ENCODE measurements at regions not wholly inside any gene's neighbourhood (a gene's known extent, or its start where the extent isn't known, plus 50 kb on each side); places are given as distances from the start of the nearest gene placed in this dataset.

DNA sequence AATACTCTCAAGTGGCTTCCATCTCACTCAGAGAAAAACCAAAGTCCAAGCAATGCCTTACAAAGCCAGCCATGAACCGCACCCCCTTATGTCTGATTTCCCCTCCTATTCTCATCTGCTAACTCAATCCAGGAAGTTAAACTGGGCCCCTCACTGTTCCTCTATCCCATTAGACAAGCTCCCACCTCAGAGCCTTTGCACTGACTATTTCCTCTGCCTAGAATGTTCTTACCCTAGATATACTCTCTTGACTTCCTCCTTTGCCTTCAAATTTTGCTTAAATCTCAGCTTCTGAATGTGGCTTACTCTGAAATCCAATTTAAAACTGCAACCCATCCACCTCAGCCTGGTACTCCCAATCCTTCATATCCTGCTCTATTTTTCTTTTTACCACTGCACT lies 257.0 kb upstream of the USP15 start:
- H3K4me3 ChIP-seq, result no peak overlapping the region
- intact Hi-C loops (cut with micrococcal nuclease), result loop anchor here (10.0 kb wide), 3 partner anchors 122 to 1898 kb away; a partner anchor contains a TSS
- TF ChIP-seq NCOR1 (IDR thresholded peaks at IDR 0.05), result no peak
- TF ChIP-seq, protein P1, sequence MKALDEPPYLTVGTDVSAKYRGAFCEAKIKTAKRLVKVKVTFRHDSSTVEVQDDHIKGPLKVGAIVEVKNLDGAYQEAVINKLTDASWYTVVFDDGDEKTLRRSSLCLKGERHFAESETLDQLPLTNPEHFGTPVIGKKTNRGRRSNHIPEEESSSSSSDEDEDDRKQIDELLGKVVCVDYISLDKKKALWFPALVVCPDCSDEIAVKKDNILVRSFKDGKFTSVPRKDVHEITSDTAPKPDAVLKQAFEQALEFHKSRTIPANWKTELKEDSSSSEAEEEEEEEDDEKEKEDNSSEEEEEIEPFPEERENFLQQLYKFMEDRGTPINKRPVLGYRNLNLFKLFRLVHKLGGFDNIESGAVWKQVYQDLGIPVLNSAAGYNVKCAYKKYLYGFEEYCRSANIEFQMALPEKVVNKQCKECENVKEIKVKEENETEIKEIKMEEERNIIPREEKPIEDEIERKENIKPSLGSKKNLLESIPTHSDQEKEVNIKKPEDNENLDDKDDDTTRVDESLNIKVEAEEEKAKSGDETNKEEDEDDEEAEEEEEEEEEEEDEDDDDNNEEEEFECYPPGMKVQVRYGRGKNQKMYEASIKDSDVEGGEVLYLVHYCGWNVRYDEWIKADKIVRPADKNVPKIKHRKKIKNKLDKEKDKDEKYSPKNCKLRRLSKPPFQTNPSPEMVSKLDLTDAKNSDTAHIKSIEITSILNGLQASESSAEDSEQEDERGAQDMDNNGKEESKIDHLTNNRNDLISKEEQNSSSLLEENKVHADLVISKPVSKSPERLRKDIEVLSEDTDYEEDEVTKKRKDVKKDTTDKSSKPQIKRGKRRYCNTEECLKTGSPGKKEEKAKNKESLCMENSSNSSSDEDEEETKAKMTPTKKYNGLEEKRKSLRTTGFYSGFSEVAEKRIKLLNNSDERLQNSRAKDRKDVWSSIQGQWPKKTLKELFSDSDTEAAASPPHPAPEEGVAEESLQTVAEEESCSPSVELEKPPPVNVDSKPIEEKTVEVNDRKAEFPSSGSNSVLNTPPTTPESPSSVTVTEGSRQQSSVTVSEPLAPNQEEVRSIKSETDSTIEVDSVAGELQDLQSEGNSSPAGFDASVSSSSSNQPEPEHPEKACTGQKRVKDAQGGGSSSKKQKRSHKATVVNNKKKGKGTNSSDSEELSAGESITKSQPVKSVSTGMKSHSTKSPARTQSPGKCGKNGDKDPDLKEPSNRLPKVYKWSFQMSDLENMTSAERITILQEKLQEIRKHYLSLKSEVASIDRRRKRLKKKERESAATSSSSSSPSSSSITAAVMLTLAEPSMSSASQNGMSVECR (CRISPR knock-in tag; IDR thresholded peaks at IDR 0.05), result no peak
- TF ChIP-seq DDX20 (tag; IDR thresholded peaks at IDR 0.05; ENCODE audit: low read depth), result no peak
- TF ChIP-seq EGR1 (conservative IDR thresholded peaks at IDR 0.05), result no peak
- no peak for TF ChIP-seq THRAP3 (IDR thresholded peaks at IDR 0.05; ENCODE audit: borderline replicate concordance)
- TF ChIP-seq, protein P2, sequence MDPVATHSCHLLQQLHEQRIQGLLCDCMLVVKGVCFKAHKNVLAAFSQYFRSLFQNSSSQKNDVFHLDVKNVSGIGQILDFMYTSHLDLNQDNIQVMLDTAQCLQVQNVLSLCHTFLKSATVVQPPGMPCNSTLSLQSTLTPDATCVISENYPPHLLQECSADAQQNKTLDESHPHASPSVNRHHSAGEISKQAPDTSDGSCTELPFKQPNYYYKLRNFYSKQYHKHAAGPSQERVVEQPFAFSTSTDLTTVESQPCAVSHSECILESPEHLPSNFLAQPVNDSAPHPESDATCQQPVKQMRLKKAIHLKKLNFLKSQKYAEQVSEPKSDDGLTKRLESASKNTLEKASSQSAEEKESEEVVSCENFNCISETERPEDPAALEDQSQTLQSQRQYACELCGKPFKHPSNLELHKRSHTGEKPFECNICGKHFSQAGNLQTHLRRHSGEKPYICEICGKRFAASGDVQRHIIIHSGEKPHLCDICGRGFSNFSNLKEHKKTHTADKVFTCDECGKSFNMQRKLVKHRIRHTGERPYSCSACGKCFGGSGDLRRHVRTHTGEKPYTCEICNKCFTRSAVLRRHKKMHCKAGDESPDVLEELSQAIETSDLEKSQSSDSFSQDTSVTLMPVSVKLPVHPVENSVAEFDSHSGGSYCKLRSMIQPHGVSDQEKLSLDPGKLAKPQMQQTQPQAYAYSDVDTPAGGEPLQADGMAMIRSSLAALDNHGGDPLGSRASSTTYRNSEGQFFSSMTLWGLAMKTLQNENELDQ (CRISPR knock-in tag; IDR thresholded peaks at IDR 0.05; ENCODE audit: borderline replicate concordance), result no peak
- TF ChIP-seq, protein P3, sequence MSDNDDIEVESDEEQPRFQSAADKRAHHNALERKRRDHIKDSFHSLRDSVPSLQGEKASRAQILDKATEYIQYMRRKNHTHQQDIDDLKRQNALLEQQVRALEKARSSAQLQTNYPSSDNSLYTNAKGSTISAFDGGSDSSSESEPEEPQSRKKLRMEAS (CRISPR knock-in tag; IDR thresholded peaks at IDR 0.05), result no peak
- no peak for TF ChIP-seq TRIM24 (IDR thresholded peaks at IDR 0.05)
- TF ChIP-seq PHF21A (IDR thresholded peaks at IDR 0.05; ENCODE audit: borderline replicate concordance, low read depth), result no peak
- TF ChIP-seq ARHGAP35 (IDR thresholded peaks at IDR 0.05; ENCODE audit: partially characterized antibody), result no peak
- TF ChIP-seq SNRNP70 (optimal IDR thresholded peaks at IDR 0.05; ENCODE audit: low read depth, low read length), result no peak

More for the DNA sequence above, 257.0 kb upstream of the USP15 start:
- Histone ChIP-seq H3K27me3 (ENCODE audit: control insufficient read depth in 2 of 2, insufficient read depth in 2 of 2, low read length in 2 of 2) (no peaks in the 10 kb centered on the region), H4K20me1 (replicated peaks; ENCODE audit: control insufficient read depth, insufficient read depth, low read length) (no peaks in the 10 kb centered on the region), H3K9me3 (replicated peaks; ENCODE audit: control insufficient read depth, insufficient read depth, low read depth, low read length) (no peaks in the 10 kb centered on the region), H3K27ac (ENCODE audit: extremely low read depth, low read depth, low read length) (no peak overlapping the region), H3K9ac (ENCODE audit: insufficient read depth in 1 of 2, low read depth in 2 of 2, low read length in 2 of 2) (no peak overlapping the region), H3K79me2 (ENCODE audit: control insufficient read depth, insufficient read depth, low read length) (no peaks in the 10 kb centered on the region), H3K4me1 (replicated peaks in 1 of 2; ENCODE audit: control insufficient read depth in 2 of 2, insufficient read depth in 2 of 2, low read length in 2 of 2) (no peaks in the 10 kb centered on the region), H3K4me2 (ENCODE audit: insufficient read depth, low read length) (no peak overlapping the region), H3K36me3 (ENCODE audit: control insufficient read depth, insufficient read depth, low read length) (no peaks in the 10 kb centered on the region), H3K9me1 (ENCODE audit: control insufficient read depth, insufficient read depth, low read length) (no peaks in the 10 kb centered on the region), H2AFZ (ENCODE audit: low read depth, low read length) (no peak overlapping the region)
- 0% methylated on average over 1 of the region's 1 CpG for WGBS (ENCODE audit: insufficient coverage, low coverage, missing lambda C conversion rate)
- ATAC-seq (no peak), FAIRE-seq (no peak), DNase-seq (ENCODE audit: extremely low read depth in 1 of 4, low spot score in 3 of 4) (no peak)
- ChIA-PET POLR2A (no interaction called here), CTCF (ENCODE audit: low intra/inter-chr PET ratio) (no interaction called here)
- BruUV-seq (replicated peaks), result no TSS peak
- in situ Hi-C loops (cut with MboI), result no loop called here

Measured in K562 (cell line).